HepG2 (cell line): ENCODE measurements at regions not wholly inside any gene's neighbourhood (a gene's known extent, or its start where the extent isn't known, plus 50 kb on each side); places are given as distances from the start of the nearest gene placed in this dataset.

Experiments used
- ATAC-seq: fragments of 200-7000 bp; cut with Tn5 transposase; 3 replicates; pipeline ENCODE4 v1.9.1; 2020; ENCODE audit warnings: mild to moderate bottlenecking, moderate library complexity
- BruUV-seq: library from RNA; stranded (reverse); fragments of 400-500 nt; replicated peaks from 2 replicates; lab custom pipeline; 2021; lab: Mats Ljungman, UMichigan
- CTCF ChIA-PET: fragments of 300-600 bp; formaldehyde crosslinking; extraction: SDS; loops from one replicate; lab custom pipeline; 2021; ENCODE audit warnings: low total read pairs, inconsistent platforms, low intra/inter-chr PET ratio; lab: Yijun Ruan, JAX
- POLR2A ChIA-PET: fragments of 350-600 bp; sonication (Branson Sonifier 250); formaldehyde crosslinking; loops from one replicate; lab custom pipeline; 2020; ENCODE audit warnings: antibody characterized with exemption, inconsistent platforms; lab: Yijun Ruan, JAX
- DNase-seq: peaks from one replicate; pipeline ENCODE4 v3.0.0-alpha.2; 2015; ENCODE audit warnings: low spot score
- FAIRE-seq: peaks from 3 replicates; lab custom pipeline; 2011; peaks lifted over from hg19 to GRCh38; lab: Jason Lieb, UNC
- H2AFZ ChIP-seq: one replicate; pipeline ENCODE4 v1.6.1; 2011; ENCODE audit warnings: low read length, inconsistent platforms
- H3K27ac ChIP-seq: fragments of 300-600 bp; 3 replicates; pipeline ENCODE4 v1.8.0; 2011; ENCODE audit warnings: mixed run types, mild to moderate bottlenecking, mixed read lengths, low read length, inconsistent platforms; ENCODE audit not compliant: insufficient read depth; ENCODE audit errors: extremely low read length
- H3K27me3 ChIP-seq, 2 experiments: fragments of 200-600 bp in 1 of 2; 2 replicates in 1 of 2; 3 replicates in 1 of 2; pipeline versions ENCODE4 v1.6.0 to v1.8.0; 2011; ENCODE audit warnings: low read length in 2 of 2, mild to moderate bottlenecking in 2 of 2, moderate library complexity in 2 of 2, inconsistent platforms in 1 of 2; ENCODE audit not compliant: insufficient read depth in 2 of 2, control insufficient read depth in 1 of 2
- H3K36me3 ChIP-seq, 2 experiments: fragments of 200-600 bp in 1 of 2; replicated peaks in 1 of 2; 2 replicates in 1 of 2; 3 replicates in 1 of 2; pipeline versions ENCODE4 v1.5.1 to v1.8.0; 2011; ENCODE audit warnings: low read length in 2 of 2, inconsistent platforms in 1 of 2; ENCODE audit not compliant: insufficient read depth in 2 of 2, control insufficient read depth in 1 of 2
- H3K4me1 ChIP-seq: 2 replicates; pipeline ENCODE4 v1.5.1; 2012; ENCODE audit warnings: low read length, inconsistent platforms; ENCODE audit not compliant: insufficient read depth
- H3K4me2 ChIP-seq: 2 replicates; pipeline ENCODE4 v1.6.0; 2011; ENCODE audit warnings: low read depth, low read length, inconsistent platforms
- H3K4me3 ChIP-seq, 3 experiments: fragments of 200-600 bp in 1 of 3; sonication (generic), shearing (Covaris generic) in 1 of 3; replicated peaks in 1 of 3; 2 replicates each; pipeline ENCODE4 v1.5.1; 2011 to 2016; ENCODE audit warnings: low read length in 3 of 3, inconsistent platforms in 2 of 3, low read depth in 2 of 3, mild to moderate bottlenecking in 2 of 3, control low read depth in 1 of 3, mixed read lengths in 1 of 3; ENCODE audit not compliant: insufficient read depth in 1 of 3
- H3K79me2 ChIP-seq: one replicate; pipeline ENCODE4 v1.6.1; 2011; ENCODE audit warnings: low read length, inconsistent platforms; ENCODE audit not compliant: insufficient read depth
- H3K9ac ChIP-seq: 2 replicates; pipeline ENCODE4 v1.6.0; 2011; ENCODE audit warnings: mild to moderate bottlenecking, low read depth, low read length, inconsistent platforms; ENCODE audit not compliant: insufficient read depth
- H3K9me3 ChIP-seq: 2 replicates; pipeline ENCODE4 v1.5.1; 2012; ENCODE audit warnings: mild to moderate bottlenecking, low read length
- H4K20me1 ChIP-seq: 2 replicates; pipeline ENCODE4 v1.6.0; 2011; ENCODE audit warnings: inconsistent platforms, mild to moderate bottlenecking, low read length, moderate library complexity; ENCODE audit not compliant: insufficient read depth
- CBX2 ChIP-seq, 2 experiments: fragments of 200-600 bp in 1 of 2; sonication (generic); formaldehyde crosslinking in 1 of 2; IDR thresholded peaks; 2 replicates each; pipeline versions ENCODE4 v1.7.0 to v1.8.1; 2018 to 2022; ENCODE audit warnings: low read depth in 2 of 2, low read length in 1 of 2, mild to moderate bottlenecking in 1 of 2, missing genetic modification reagents in 1 of 2
- CEBPB ChIP-seq: IDR thresholded peaks from 2 replicates; pipeline ENCODE4 v1.6.1; 2011; ENCODE audit warnings: low read depth, low read length, improper control_type of control experiment, borderline replicate concordance
- CEBPG ChIP-seq: IDR thresholded peaks from 2 replicates; pipeline ENCODE4 v1.6.1; 2016
- ETV5 ChIP-seq: IDR thresholded peaks from 2 replicates; pipeline ENCODE4 v1.6.1; 2018; ENCODE audit warnings: missing biosample characterization, missing genetic modification reagents, inconsistent platforms, borderline replicate concordance
- FOXA3 ChIP-seq: IDR thresholded peaks from 2 replicates; pipeline ENCODE4 v1.6.1; 2016; ENCODE audit warnings: missing genetic modification reagents, missing compliant biosample characterization
- GABPA ChIP-seq, 2 experiments: IDR thresholded peaks; 2 replicates each; pipeline ENCODE4 v1.6.1; 2011 to 2016; ENCODE audit warnings: low read depth in 2 of 2, low read length in 1 of 2, missing biosample characterization in 1 of 2, missing genetic modification characterization in 1 of 2
- GABPB1 ChIP-seq: IDR thresholded peaks from 2 replicates; pipeline ENCODE4 v1.6.1; 2016; ENCODE audit warnings: mild to moderate bottlenecking, missing genetic modification reagents, moderate library complexity, missing compliant biosample characterization
- IRX3 ChIP-seq: sonication (generic); formaldehyde crosslinking; IDR thresholded peaks from 2 replicates; pipeline ENCODE4 v1.8.1; 2023; ENCODE audit warnings: mild to moderate bottlenecking, low read depth, missing genetic modification reagents, borderline replicate concordance
- KDM4B ChIP-seq: sonication (generic); formaldehyde crosslinking; IDR thresholded peaks from 2 replicates; pipeline ENCODE4 v1.4.0; 2020; ENCODE audit warnings: missing genetic modification reagents
- LRRFIP1 ChIP-seq: sonication (generic); formaldehyde crosslinking; conservative IDR thresholded peaks from 2 replicates; pipeline ENCODE4 v1.4.0; 2020; ENCODE audit warnings: missing genetic modification reagents
- NFIC ChIP-seq: IDR thresholded peaks from 2 replicates; pipeline ENCODE4 v1.6.1; 2012; ENCODE audit warnings: mild to moderate bottlenecking, low read length, inconsistent platforms
- TP53 ChIP-seq: sonication (generic); formaldehyde crosslinking; conservative IDR thresholded peaks from 2 replicates; pipeline ENCODE4 v1.4.0; 2020; ENCODE audit warnings: missing genetic modification reagents
- ZNF205 ChIP-seq: IDR thresholded peaks from 2 replicates; pipeline ENCODE4 v1.6.1; 2018; ENCODE audit warnings: missing biosample characterization, missing genetic modification reagents
- ZNF382 ChIP-seq: sonication (generic); formaldehyde crosslinking; IDR thresholded peaks from 2 replicates; pipeline ENCODE4 v1.5.0; 2020; ENCODE audit warnings: missing genetic modification reagents, mild to moderate bottlenecking, borderline replicate concordance
- ZNF776 ChIP-seq: sonication (generic); formaldehyde crosslinking; IDR thresholded peaks from 2 replicates; pipeline ENCODE4 v1.4.0; 2020; ENCODE audit warnings: mild to moderate bottlenecking, missing genetic modification reagents
- in situ Hi-C: cut with HindIII; loops from 2 replicates; pipeline ENCODE4 v1.10.0; 2017; ENCODE audit warnings: low pct_unique_long_range_greater_than_20kb; ENCODE audit not compliant: extremely low pct_ligation_motif_present
- intact Hi-C: fragments of 100-400 bp; cut with micrococcal nuclease; formaldehyde crosslinking; loops from one replicate; pipeline ENCODE4 v1.10.0; 2022; ENCODE audit not compliant: unreplicated experiment

GRCh38 chr4:156654410-156654809, 317.2 kb downstream of the PDGFC start (continued):
- peak; percentile 89 for TF ChIP-seq CEBPB
- no peak for TF ChIP-seq NFIC
- TF ChIP-seq GABPB1 (CRISPR knock-in tag) = 0 out of 2 replicates have a peak, but pooled peaks have one; percentile 19
- no peak for TF ChIP-seq GABPA (IDR thresholded peaks at IDR 0.05; ENCODE audit: low read depth, low read length)
- peak; percentile 40; the same call in 1 of the 2 replicates for TF ChIP-seq GABPA (CRISPR knock-in tag; IDR thresholded peaks at IDR 0.05; ENCODE audit: low read depth)
- peak; percentile 83 for TF ChIP-seq CEBPG (CRISPR knock-in tag)
- TF ChIP-seq FOXA3 = peak; percentile 51
- peak; percentile 70 for TF ChIP-seq ETV5 (CRISPR knock-in tag)

- Histone ChIP-seq H3K9me3 (no peaks in the 10 kb centered on the region), H3K4me1 (no peaks in the 10 kb centered on the region), H3K4me2 (no peak overlapping the region), H3K27ac (no peak overlapping the region), H3K79me2 (no peaks in the 10 kb centered on the region), H3K9ac (no peak overlapping the region), H3K36me3 (no peaks in the 10 kb centered on the region), H2AFZ (no peak overlapping the region), H3K27me3 (no peaks in the 10 kb centered on the region), H3K4me3 (no peak overlapping the region), H4K20me1 (no peaks in the 10 kb centered on the region)
- CTCF ChIA-PET = no interaction called here
- FAIRE-seq (no peak), ATAC-seq (no peak), DNase-seq (no peak)
- in situ Hi-C loops = no loop called here
- no peak for TF ChIP-seq IRX3 (CRISPR knock-in tag)
- no peak for TF ChIP-seq LRRFIP1 (CRISPR knock-in tag)
- TF ChIP-seq ZNF382 (CRISPR knock-in tag) = no peak
- no peak for TF ChIP-seq KDM4B (CRISPR knock-in tag)
- TF ChIP-seq ZNF205 (CRISPR knock-in tag) = no peak
- TF ChIP-seq TP53 (CRISPR knock-in tag) = no peak
- no peak for TF ChIP-seq ZNF776 (CRISPR knock-in tag)
- no peak for TF ChIP-seq CBX2 (IDR thresholded peaks at IDR 0.05; ENCODE audit: low read depth, low read length)
- no peak for TF ChIP-seq CBX2 (CRISPR knock-in tag; IDR thresholded peaks at IDR 0.05; ENCODE audit: low read depth)
- intact Hi-C loops = no loop called here
- POLR2A ChIA-PET = no interaction called here
- BruUV-seq = no TSS peak
These were observed 327.8 kb downstream of the PDGFC start for GRCh38 chr4:156643826-156644225.
